MCF 10A (cell line): ENCODE measurements at regions not wholly inside any gene's neighbourhood (a gene's known extent, or its start where the extent isn't known, plus 50 kb on each side); places are given as distances from the start of the nearest gene placed in this dataset.

Experiments used
- BruUV-seq: library from RNA; stranded (reverse); fragments of 400-500 nt; replicated peaks from 2 replicates; lab custom pipeline; 2021; lab: Mats Ljungman, UMichigan
- CTCF ChIA-PET: fragments of 300-600 bp; sonication (Branson Sonifier 250); formaldehyde crosslinking; extraction: SDS; loops from one replicate; lab custom pipeline; 2021; ENCODE audit warnings: antibody characterized with exemption, inconsistent platforms; lab: Yijun Ruan, JAX
- POLR2A ChIA-PET: fragments of 300-600, 350-650 bp; sonication (Branson Sonifier 250); formaldehyde crosslinking; extraction: SDS; loops from one replicate; lab custom pipeline; 2020; ENCODE audit warnings: antibody characterized with exemption, inconsistent platforms; lab: Yijun Ruan, JAX
- DNase-seq: peaks from one replicate; pipeline ENCODE4 v3.0.0-alpha.2; 2018; ENCODE audit not compliant: unreplicated experiment
- H3K27ac Mint-ChIP-seq: one replicate; pipeline ENCODE4 v1.8.0; 2022; ENCODE audit warnings: mild to moderate bottlenecking, low read depth, mixed read lengths; ENCODE audit not compliant: unreplicated experiment
- H3K27me3 Mint-ChIP-seq: one replicate; pipeline ENCODE4 v1.8.0; 2022; ENCODE audit warnings: mixed read lengths; ENCODE audit not compliant: insufficient read depth, unreplicated experiment
- H3K36me3 Mint-ChIP-seq: one replicate; pipeline ENCODE4 v1.8.0; 2022; ENCODE audit warnings: mild to moderate bottlenecking, moderate library complexity, mixed read lengths; ENCODE audit not compliant: insufficient read depth, unreplicated experiment
- H3K4me1 Mint-ChIP-seq: one replicate; pipeline ENCODE4 v1.8.0; 2022; ENCODE audit warnings: mixed read lengths; ENCODE audit not compliant: insufficient read depth, unreplicated experiment
- H3K4me3 Mint-ChIP-seq: one replicate; pipeline ENCODE4 v1.8.0; 2022; ENCODE audit warnings: mild to moderate bottlenecking, moderate library complexity, mixed read lengths; ENCODE audit not compliant: unreplicated experiment
- H3K9me3 Mint-ChIP-seq: one replicate; pipeline ENCODE4 v1.8.0; 2022; ENCODE audit warnings: mixed read lengths; ENCODE audit not compliant: unreplicated experiment
- CTCF ChIP-seq: fragments of 200-600 bp; IDR thresholded peaks from one replicate; pipeline ENCODE4 v1.8.0; 2022; ENCODE audit warnings: antibody characterized with exemption, mild to moderate bottlenecking; ENCODE audit not compliant: unreplicated experiment
- intact Hi-C: fragments of 100-400 bp; cut with micrococcal nuclease; formaldehyde crosslinking; loops from 2 replicates; pipeline ENCODE4 v1.14.1; 2022

- no peaks in the 10 kb centered on the region for H3K4me1 Mint-ChIP-seq
- BruUV-seq: no TSS peak
- POLR2A ChIA-PET: interaction anchor here (0.7 to 0.9 kb wide), 2 partner anchors 15 to 122 kb away, joined by 3 to 4 read pairs; no protein-coding TSS in a partner anchor
- H3K36me3 Mint-ChIP-seq: peaks cover 4% of the 10 kb centered on the region
- no peak overlapping the region for H3K4me3 Mint-ChIP-seq
- H3K27ac Mint-ChIP-seq: no peak overlapping the region
- H3K9me3 Mint-ChIP-seq: peaks cover 4% of the 10 kb centered on the region
- peaks cover 12% of the 10 kb centered on the region for H3K27me3 Mint-ChIP-seq
- TF ChIP-seq CTCF: no peak
- CTCF ChIA-PET: interaction anchor here (0.6 to 4.3 kb wide), 6 partner anchors 11 to 434 kb away, joined by 3 to 36 read pairs (median 4); no protein-coding TSS in a partner anchor
- intact Hi-C loops: no loop called here
- no peak for DNase-seq
Observed at GRCh38 chr20:39092733-39093410, 130.7 kb downstream of the DHX35 start.

DNA sequence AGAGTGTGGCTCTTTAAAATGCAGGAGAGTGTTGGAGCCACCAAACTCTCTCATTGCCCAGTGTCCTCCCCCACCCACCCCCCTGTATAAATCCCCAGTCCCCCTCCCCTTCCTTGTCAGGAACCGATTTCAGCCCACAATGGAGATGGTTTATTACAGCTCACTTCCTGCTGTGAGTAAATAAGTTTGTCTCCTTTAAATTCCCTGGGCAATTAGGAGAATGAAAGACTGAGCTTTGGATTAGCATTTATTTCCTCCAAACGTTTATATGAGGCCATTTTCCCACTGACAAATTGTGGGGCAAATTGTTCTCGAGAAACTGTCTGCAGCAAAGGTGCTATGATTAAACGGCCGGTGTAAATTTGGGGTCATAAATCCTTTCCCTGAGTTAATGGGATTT, 128.8 kb downstream of the DHX35 start:
- no peak overlapping the region for H3K4me3 Mint-ChIP-seq
- no peak for TF ChIP-seq CTCF
- DNase-seq: no peak
- peaks cover 12% of the 10 kb centered on the region for H3K27me3 Mint-ChIP-seq
- POLR2A ChIA-PET: interaction anchor here (0.7 kb wide), 1 partner anchor 9 kb away, joined by 3 read pairs; no protein-coding TSS in a partner anchor
- H3K27ac Mint-ChIP-seq: no peak overlapping the region
- intact Hi-C loops: no loop called here
- CTCF ChIA-PET: interaction anchor here (0.6 to 4.3 kb wide), 7 partner anchors 9 to 1203 kb away, joined by 4 to 36 read pairs (median 4); no protein-coding TSS in a partner anchor
- H3K9me3 Mint-ChIP-seq: peaks cover 4% of the 10 kb centered on the region
- BruUV-seq: no TSS peak
- no peaks in the 10 kb centered on the region for H3K4me1 Mint-ChIP-seq
- peaks cover 4% of the 10 kb centered on the region for H3K36me3 Mint-ChIP-seq

DNA sequence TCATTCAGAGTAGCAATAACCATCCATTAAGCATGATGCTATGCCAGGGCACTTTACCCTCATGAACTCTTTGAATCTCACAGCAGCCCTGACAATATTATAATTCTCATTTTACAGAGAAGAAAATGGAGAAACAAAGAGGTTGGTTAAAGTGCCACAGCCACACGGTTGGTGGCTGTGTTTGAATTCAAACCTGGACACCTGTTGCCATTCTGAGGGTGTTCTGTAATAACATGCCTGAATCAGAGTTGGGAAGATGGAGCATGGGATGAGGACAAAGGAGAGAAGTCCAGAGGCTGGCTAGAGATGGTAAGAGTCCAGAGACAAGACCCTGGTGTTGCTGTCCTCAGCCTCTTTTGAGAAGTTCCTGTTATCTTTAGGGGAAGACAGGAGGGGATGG, 127.7 kb downstream of the DHX35 start:
- no peak overlapping the region for H3K4me3 Mint-ChIP-seq
- BruUV-seq: no TSS peak
- H3K36me3 Mint-ChIP-seq: peaks cover 4% of the 10 kb centered on the region
- no peak for TF ChIP-seq CTCF
- H3K27me3 Mint-ChIP-seq: peaks cover 13% of the 10 kb centered on the region
- H3K27ac Mint-ChIP-seq: no peak overlapping the region
- intact Hi-C loops: no loop called here
- ChIA-PET CTCF (interaction anchor here (0.6 to 16.2 kb wide), 4 partner anchors 8 to 270 kb away, joined by 3 to 622 read pairs (median 20); no protein-coding TSS in a partner anchor), POLR2A (no interaction called here)
- H3K9me3 Mint-ChIP-seq: peaks cover 4% of the 10 kb centered on the region
- DNase-seq: no peak
- H3K4me1 Mint-ChIP-seq: no peaks in the 10 kb centered on the region
